ENCODE measurements at regions not wholly inside any gene's neighbourhood (a gene's known extent, or its start where the extent isn't known, plus 50 kb on each side); places are given as distances from the start of the nearest gene placed in this dataset.
A peak's percentile ranks its signal among the peaks of the same experiment; 100 is the strongest.

DNA sequence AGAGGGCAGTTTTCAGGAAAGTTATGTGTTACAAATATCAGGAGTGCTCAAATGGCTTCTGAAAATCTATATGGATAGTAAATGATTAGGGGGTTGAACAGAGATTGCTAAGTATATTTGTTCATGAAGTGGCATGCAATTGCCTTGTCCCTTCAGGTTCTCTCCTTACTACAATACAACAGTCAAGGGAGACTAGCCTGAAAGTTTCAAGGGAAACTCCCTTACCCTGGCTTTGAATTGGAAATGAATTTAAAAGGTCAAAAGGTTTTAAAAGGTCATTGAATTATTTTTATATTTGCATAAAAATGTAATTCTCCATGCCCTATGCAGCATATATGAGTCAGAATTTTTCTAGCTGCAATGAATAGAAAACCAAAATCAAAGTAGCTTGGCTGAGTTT lies 253.1 kb upstream of the SYT1 start:
- DNase-seq, result no peak

GRCh38 chr12:78612190-78612589 lies 252.4 kb upstream of the SYT1 start:
- no peak for DNase-seq

- no peak for DNase-seq
Observed at GRCh38 chr12:78617683-78618082, 246.9 kb upstream of the SYT1 start.

- no peak for DNase-seq
Observed at GRCh38 chr12:78622529-78623195, 241.9 kb upstream of the SYT1 start.

GRCh38 chr12:78628491-78629100 lies 236.0 kb upstream of the SYT1 start:
- DNase-seq, result no peak

DNA sequence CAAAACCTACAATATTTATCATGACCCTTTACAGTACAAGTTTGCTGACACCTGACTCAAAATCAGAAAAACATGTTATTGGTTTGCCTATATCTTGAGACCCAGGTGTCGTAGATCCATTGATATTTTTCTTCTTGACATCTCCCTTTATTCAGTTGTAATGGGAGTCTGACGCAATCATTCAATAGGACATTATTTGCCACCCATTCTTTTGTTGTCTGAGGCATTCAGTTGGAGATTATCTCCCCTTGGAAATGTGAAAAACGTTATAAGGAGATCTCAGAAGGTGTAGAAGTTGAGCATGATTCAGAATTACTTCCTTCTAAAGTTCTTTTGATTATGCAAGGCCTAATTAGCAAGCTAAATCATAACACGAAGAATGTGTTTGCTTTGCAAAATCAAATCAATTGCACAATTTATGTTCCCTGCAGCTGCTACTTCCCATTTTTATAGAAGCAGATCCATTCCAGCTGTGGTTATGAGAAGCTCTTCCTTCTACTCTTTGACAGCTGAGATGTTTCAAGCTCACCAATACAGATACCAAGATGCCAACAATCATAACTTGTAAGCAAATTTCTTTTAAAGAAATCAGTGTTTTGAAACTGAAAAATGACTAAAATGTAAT lies 228.2 kb upstream of the SYT1 start:
- no peak for DNase-seq

GRCh38 chr12:78641837-78642423 lies 222.6 kb upstream of the SYT1 start:
- peak; percentile 33 for DNase-seq

DNA sequence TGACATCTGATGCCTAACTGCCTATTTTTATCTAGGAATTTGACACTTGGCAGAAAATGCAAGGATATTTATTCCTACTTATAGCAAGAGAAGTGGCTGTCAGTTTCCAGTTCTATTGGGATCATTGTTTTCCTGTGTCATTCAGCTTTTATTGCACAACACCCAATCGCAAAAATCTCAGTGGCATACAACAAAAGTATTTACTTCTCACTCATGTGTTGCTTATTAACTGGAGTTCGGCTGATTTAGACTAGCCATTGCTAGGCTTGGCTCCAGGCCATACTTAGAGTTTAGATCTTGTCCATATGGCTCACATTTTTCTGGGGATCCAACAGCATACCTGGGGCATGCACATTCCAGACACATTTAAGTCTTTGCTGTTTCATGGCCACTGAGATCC lies 218.6 kb upstream of the SYT1 start:
- no peak for DNase-seq

DNA sequence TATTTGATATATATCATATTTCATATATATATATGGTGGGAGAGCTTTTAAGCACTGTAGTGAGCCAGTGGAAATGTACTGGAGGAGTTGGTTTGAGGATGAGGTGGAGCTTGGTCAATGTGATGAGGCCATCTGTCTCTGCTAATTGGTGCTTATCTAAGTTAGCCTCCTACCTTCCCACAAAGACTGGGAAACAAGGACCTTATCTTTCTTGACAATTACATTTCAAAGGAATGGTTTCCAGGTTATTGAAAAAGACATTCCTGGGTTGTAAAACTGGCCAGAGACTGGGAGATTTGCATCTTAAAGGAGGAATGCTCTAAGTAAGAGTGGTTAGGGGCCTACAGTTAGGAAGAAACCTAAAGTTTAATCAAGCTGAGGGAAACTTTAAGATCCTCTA lies 212.8 kb upstream of the SYT1 start:
- peak; percentile 70 for DNase-seq

DNA sequence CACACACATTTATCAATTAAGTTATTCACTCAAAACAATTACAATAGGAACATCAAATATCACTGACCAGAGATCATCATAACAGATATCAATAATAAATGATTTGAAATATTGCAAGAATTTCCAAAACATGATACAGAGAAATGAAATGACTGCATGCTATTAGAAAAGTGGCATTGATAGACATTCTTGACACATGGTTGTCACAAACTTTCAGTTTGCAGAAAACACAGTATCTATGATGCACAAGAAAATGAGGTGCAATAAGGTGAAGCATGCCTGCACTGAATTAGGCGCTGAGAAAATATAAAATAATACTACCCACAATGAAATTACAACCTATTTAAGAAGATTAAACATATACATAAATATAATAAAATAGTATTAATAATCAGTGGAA lies 198.0 kb upstream of the SYT1 start:
- DNase-seq, result no peak

GRCh38 chr12:78671295-78671694 lies 193.3 kb upstream of the SYT1 start:
- peak; percentile 40 for DNase-seq

DNA sequence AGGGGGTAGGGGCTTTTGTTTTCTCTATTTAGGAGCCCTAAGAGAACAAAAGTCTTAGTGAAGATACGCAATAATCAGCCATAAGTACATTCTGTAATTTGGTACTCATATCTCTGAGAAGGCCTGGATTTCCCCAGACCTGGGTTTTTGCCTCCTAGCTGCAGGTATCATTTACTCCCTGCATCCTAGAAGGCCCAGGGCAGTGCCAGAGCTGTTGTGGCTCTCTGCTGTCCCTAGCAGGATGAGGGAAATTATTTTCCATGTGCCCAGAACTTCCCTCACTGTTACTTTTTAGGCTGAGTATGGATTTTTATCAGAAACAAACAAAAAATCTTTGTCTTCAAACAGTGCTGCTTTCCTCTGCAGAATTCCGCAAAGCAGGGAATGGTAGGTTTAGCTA lies 192.5 kb upstream of the SYT1 start:
- DNase-seq, result no peak

DNA sequence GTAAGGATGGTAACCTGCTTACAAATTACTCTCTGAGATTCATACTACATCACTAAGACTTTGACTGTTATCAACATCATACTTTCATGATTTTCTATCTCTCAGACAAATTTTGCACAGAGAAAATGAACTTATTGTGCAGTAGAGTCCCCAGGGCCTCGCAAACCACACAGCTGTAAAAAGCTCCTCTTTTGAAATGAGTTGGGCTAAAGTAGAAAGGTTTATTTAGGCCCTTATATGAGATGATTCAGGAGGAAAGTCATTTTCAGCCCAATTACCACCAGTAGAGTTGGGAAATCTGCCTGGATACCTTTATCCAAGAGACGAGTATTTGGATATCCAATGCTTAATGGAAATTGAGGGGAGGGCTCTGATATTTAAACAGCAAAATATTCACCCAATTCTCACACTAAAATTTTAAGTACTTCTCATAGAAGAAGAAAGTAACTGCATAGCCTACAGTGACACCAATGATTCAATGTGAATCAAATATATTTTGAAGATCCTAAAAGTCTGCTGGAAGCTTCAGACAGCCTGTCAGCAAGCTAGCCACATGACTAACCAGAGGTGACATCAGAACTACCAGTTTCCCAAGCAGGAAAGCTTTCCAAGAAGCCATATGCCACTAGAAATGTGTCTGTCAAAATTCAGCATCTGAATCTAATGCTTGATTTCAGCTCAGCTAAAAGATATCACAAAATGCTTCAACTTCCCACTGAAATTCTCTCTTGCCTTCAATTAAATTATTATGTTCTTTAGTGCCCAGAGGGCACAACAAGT lies 190.1 kb upstream of the SYT1 start:
- DNase-seq, result no peak

GRCh38 chr12:78680596-78680995 lies 184.0 kb upstream of the SYT1 start:
- no peak for DNase-seq

GRCh38 chr12:78683031-78683430 lies 181.5 kb upstream of the SYT1 start:
- peak; percentile 63 for DNase-seq

DNA sequence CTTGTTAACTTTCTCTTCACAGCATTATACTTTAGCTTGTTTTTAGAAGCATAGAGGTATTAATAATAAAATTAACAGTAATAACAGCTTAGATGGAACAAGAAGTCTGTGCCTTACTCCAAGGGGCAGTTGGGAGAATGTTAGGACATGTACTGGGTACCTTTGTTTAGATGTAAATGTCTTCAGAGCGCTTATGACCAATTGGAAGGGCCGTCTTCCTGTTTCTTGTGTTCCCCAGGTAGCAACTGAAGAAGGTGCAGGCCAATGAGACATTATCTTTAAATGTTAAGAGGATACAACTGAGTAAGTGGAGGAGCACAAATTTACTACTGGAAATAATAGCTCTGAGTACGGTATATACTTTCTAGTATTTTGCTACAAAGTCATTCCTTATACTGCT lies 180.9 kb upstream of the SYT1 start:
- DNase-seq, result no peak

DNA sequence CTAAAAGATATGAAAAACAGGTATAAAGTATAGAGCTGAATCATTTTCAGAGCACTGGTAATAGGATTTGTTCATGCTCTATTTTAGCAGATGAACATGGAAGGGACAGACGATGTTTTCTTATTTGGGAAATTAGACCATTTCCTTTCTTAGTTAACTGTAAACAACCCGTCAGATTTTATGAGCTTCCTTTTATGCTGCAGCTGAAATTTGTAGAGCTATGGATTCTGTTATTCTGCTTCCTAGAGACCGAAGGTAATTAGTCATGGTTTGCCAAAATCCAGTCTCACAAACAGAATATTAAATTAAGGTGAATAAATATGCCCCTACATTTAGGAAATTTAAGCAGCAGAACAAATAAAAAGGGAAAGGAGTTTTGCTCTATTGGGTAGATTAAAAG lies 180.2 kb upstream of the SYT1 start:
- no peak for DNase-seq

DNA sequence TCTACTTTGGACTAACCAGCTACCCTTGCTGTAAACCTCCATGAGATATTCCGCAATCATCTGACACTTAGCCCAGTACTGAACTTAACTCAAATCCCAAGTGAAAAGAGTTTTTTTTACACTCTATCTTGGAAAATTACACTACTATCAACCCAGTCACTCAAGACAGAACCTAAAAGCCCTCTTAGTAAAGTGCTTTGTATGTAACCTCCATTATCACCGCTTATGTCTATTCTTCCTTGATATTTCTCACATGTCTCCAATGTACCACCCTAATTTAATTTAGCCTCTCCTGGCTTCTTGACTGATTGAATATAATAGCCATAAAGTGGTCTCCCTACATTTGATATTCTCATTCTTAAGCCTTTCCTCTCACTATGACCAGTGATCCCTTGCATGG lies 168.8 kb upstream of the SYT1 start:
- DNase-seq, result no peak

DNA sequence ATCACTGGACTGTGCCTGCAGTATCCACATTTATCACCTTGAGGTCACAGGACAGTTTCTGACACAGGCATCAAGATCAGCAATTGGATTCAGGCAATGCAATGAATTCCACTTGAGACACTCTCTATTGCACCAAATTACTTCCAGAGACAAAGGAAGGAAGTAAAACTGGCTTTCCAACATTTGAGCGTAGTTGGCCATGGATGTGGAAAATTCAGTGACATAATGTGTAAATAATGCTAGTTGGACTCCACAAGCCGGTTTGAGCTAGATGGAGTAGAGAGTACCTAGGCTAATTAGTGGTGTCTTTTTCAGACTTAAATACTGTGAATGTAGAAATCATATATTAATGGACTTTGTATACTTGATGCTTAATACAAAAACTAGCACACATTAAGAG lies 168.3 kb upstream of the SYT1 start:
- DNase-seq, result no peak

DNA sequence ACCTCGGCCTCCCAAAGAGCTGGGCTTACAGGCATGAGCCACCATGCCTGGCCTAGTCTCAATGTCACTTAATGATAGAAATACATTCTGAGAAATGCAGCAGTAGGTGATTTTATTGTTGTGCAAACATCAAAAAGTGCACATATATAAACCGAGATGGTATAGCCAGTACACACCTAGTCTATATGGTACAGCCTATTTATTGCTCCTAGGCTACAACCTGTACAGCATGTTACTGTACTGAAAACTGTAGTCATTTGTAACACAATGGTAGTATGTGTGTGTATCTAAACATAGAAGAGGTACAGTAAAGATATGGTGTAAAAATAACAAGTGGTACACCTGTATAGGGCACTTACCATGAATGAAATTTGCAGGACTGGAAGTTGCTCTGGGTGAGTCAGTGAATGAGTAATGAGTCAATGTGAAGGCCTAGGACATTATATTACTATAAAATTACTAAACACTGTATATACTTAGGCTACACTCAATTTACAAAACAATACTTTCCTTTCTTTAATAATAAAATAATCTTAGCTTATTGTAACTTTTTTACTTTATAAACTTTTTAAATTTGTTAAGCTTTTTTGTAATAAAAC lies 166.7 kb upstream of the SYT1 start:
- peak; percentile 58 for DNase-seq

DNA sequence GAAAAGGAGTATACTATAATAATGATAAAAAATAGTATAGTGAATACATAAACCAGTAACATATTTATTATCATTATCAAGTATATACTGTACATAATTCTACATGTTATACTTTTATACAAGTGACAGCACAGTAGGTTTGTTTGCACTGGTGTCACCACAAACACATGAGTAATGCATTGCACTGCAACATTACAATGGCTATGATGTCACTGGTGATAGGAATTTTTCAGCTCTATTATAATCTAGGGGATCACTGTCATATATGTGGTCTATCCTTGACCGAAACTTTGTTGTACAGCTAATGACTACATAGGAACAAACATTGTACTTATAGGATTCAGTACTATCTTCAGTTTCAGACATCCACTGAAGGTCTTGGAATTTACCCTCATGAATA lies 165.8 kb upstream of the SYT1 start:
- DNase-seq, result peak; percentile 28

DNA sequence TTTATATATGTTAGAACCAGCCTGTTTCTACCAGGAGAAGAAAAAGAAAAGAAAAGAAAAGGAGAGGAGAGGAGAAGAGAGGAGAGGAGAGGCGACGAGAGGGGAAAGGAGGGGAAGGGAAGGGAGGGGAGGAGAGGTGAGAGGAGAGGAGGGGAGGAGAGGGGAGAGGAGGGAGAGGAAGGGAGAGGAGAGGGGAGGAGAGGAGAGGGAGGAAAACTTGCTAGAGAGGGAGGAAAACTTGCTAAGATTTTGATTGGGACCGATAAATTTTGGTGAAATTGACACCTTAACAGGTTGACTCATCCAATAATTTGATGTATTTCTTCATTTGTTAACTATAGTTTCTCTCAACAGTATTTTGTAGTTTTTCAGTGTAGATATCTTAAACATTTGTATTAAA lies 164.0 kb upstream of the SYT1 start:
- DNase-seq, result no peak

Data from NCI-H226 (cell line).